Esophagus mucosa (tissue), 1 donor: ENCODE measurements at regions not wholly inside any gene's neighbourhood (a gene's known extent, or its start where the extent isn't known, plus 50 kb on each side); places are given as distances from the start of the nearest gene placed in this dataset.
"Not testable (repeated sequence)": the region's sequence is repeated elsewhere in the genome, so short reads cannot be mapped to it uniquely, and the experiment has no call there.

Experiments used
- ATAC-seq: fragments of 200-7000 bp; cut with Tn5 transposase; one replicate; pipeline ENCODE4 v1.9.1; 2020
- donor health status: DM: yes; HTN: yes; CAD: no.

DNA sequence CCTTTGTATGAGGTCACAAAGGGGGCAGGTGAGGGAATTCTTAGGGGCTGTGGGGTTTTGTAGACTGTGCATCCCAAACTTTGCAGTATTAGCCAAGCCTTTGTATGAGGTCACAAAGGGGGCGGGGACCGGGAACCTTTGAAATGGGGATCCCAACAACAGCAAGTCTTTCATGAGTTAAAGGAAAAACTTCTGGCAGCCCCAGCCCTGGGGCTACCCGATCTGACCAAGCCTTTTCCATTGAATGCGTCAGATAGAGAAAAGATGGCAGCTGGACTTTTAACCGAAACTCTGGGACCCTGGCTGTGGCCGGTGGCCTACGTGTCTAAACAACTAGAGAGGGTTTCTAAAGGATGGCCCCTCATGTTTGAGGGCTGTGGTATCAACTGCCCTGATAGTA, 79.0 kb upstream of the RUBCNL start:
- not testable (repeated sequence) for ATAC-seq

DNA sequence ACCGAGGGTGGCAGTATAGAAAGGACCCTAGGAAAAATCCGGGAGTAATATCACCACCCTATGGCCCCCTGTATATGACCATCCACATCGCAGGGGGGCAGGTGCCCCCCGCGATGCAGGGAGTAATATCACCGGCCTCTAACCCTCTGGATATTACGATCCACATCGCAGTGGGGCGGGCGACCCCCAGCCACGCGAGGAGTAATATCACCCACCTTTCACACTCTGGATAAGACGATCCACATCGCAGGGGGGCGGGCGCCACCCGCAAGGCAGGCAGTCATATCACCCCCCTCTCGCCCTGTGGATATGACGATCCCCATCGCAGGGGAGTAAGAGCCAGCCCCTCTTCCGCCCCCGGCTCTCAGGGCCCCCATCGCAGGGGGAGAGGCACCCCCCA, 76.7 kb upstream of the RUBCNL start:
- no peak for ATAC-seq

- ATAC-seq, result not testable (repeated sequence)
Measured at GRCh38 chr13:46460223-46460622, 73.2 kb upstream of the RUBCNL start.

- ATAC-seq, result not testable (repeated sequence)
Measured at GRCh38 chr13:46457255-46457654, 70.2 kb upstream of the RUBCNL start.

- ATAC-seq, result peak; percentile 50
Measured at GRCh38 chr13:46455924-46456323, 68.9 kb upstream of the RUBCNL start.

DNA sequence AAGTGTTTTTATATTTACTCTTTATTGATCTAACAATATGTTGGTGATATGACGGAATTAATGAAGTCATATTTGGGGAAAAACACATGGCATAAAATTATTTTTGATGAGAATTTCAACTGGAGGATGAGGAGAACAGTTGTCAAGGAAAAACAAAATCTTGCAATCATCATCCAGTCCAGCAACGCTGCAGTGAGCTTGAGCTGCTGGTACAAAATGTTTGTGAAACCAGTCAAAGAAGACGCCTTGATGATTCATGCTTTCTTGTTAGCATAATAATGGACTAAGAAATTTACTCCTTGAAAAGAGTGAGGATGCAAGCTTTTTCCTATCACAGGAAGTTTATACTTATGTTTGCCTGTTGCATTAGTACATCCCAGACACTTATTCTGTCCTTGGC, 64.1 kb upstream of the RUBCNL start:
- ATAC-seq, result not testable (repeated sequence)

- not testable (repeated sequence) for ATAC-seq
Measured at GRCh38 chr13:46449949-46450348, 62.9 kb upstream of the RUBCNL start.

DNA sequence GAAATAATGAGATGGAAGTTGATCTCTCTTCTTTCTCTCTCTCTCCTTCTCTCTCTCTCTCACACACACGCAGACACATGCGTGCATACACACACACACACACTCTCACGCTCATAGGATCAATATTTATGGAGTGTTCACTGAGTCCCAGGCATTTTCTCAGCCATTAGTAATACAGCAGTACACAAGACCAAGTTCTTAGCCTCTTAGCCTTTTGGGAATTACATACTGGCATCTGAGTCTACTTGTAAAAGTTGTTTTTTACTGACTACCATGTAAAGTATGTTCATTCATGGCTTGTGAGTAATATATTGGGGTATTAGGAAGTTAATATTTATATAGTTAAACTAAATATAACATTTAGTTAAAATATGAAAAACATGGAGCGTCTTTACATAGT, 61.1 kb upstream of the RUBCNL start:
- not testable (repeated sequence) for ATAC-seq

DNA sequence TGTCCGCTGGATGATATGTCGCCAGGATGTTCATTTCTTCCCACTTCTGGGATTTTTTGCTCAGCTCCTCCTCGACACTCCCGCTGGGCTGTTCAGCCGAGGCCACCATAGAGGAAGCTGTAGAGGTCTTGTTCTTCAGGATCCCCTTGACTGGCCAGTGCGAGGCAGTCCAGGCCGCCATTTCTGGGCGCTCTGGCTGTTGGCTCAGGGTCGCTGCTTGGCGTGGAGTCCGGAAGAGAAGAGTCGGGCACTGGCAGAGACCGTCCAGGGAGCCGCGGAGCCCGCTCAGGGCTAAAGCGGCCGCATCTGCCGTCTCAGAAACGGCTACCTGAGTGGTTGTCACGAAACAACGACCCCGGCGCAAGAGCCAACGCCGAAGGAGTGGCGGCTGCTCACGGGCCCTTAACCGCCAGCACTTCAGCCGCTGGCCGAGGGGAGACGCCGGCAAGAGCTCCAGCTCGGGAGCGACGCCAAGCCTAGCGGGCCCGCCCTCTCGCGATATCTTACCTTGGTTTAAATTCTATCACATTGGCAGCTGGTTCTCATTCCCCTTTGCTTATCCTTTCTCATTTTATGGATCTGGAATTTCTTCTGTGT, 50.9 kb upstream of the RUBCNL start:
- ATAC-seq, result not testable (repeated sequence)
